ENCODE measurements at regions not wholly inside any gene's neighbourhood (a gene's known extent, or its start where the extent isn't known, plus 50 kb on each side); places are given as distances from the start of the nearest gene placed in this dataset.
A peak's percentile ranks its signal among the peaks of the same experiment; 100 is the strongest.

DNA sequence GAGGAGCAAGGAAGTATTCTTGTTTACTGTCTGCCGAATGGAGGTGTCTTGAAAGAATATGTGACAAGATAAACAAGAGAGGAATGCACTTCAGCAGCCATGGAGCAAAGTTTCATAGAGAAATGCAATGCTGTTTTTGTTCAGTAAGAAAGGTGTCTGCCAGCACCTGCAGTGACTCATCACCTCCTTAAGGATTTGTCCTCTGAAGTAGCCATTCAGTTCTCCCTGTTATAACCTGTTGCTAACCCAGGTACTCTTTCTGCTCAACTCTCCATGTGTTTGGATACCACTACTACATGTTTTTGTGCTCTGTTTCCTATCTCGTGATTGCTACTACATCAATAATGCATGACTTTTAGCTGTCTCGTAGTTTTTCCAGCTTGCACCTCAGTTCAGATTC is 328.9 kb downstream of the CHL1 start:
- WGBS, 2 experiments (ENCODE audit: extremely low coverage in 1 of 2, insufficient coverage in 1 of 2, insufficient read length in 1 of 2, insufficient replicate concordance in 2 of 2, low coverage in 1 of 2, low lambda C conversion rate in 2 of 2, missing lambda C conversion rate in 1 of 2) = 94% methylated on average over 3 of the region's 3 CpGs; no CpG with 5 or more reads in 1 of the 2 experiments
- Histone ChIP-seq H4K91ac (replicated peaks; ENCODE audit: insufficient read length, low read length) (no peak overlapping the region), H3K9ac (replicated peaks in 1 of 4; ENCODE audit: extremely low read depth in 1 of 4, low read depth in 3 of 4, low read length in 3 of 4) (no peak overlapping the region), H3K4me1 (replicated peaks in 1 of 4; ENCODE audit: control insufficient read depth in 3 of 4, insufficient read depth in 4 of 4, low read length in 3 of 4) (no peaks in the 10 kb centered on the region), H3K4ac (replicated peaks; ENCODE audit: insufficient read length, low read depth, low read length) (no peak overlapping the region), H3K27me3 (replicated peaks in 1 of 4; ENCODE audit: control insufficient read depth in 3 of 4, extremely low read depth in 1 of 4, insufficient read depth in 3 of 4, low read length in 3 of 4) (peaks cover 0 to 1% (median 0%) of the 10 kb centered on the region in 4 experiments; a peak in 1 of 7 replicates), H3K56ac (replicated peaks; ENCODE audit: insufficient read length, low read depth, low read length) (no peak overlapping the region), H3K79me1 (ENCODE audit: low read depth, low read length) (no peaks in the 10 kb centered on the region), H2BK15ac (ENCODE audit: low read length) (no peak overlapping the region), H4K8ac (ENCODE audit: extremely low read depth, insufficient read depth, low read length) (no peak overlapping the region), H4K5ac (ENCODE audit: insufficient read length, low read depth, low read length) (no peak overlapping the region), H3K14ac (ENCODE audit: insufficient read length) (no peak overlapping the region), H3K9me3 (ENCODE audit: insufficient read depth in 2 of 2, low read depth in 1 of 2, low read length in 1 of 2) (no peaks in the 10 kb centered on the region), H2AFZ (ENCODE audit: low read length) (peak overlapping the region; percentile 34; the same call in 1 of the 2 replicates), H2BK20ac (ENCODE audit: low read length) (no peak overlapping the region), H3K4me3 (ENCODE audit: extremely low read depth in 1 of 4, insufficient read depth in 2 of 4, low read depth in 3 of 4, low read length in 4 of 4) (no peak overlapping the region), H3K4me2 (ENCODE audit: insufficient read depth in 1 of 2, low read depth in 2 of 2, low read length in 2 of 2) (no peak overlapping the region), H2AK5ac (ENCODE audit: low read depth, low read length) (no peak overlapping the region), H3K27ac (ENCODE audit: low read depth, low read length) (no peak overlapping the region), H4K20me1 (replicated peaks in 1 of 2; ENCODE audit: control insufficient read depth in 1 of 2, insufficient read depth in 2 of 2, low read length in 2 of 2) (no peaks in the 10 kb centered on the region), H2BK12ac (ENCODE audit: low read depth, low read length) (no peak overlapping the region), H3K36me3 (ENCODE audit: control insufficient read depth in 2 of 4, insufficient read depth in 4 of 4, low read length in 3 of 4) (no peaks in the 10 kb centered on the region), H3K23ac (ENCODE audit: insufficient read length) (no peak overlapping the region), H3K18ac (ENCODE audit: extremely low read depth, low read length) (no peak overlapping the region), H3K79me2 (ENCODE audit: control insufficient read depth in 1 of 2, insufficient read depth in 2 of 2, low read length in 2 of 2) (no peaks in the 10 kb centered on the region), H2BK120ac (replicated peaks; ENCODE audit: low read depth, low read length) (no peak overlapping the region), H2BK5ac (ENCODE audit: low read depth, low read length) (no peak overlapping the region), H3K23me2 (ENCODE audit: low read depth, low read length) (no peaks in the 10 kb centered on the region)
- FAIRE-seq (no peak), DNase-seq (ENCODE audit: low read depth in 1 of 2, low spot score in 2 of 2) (no peak)
- POLR2A ChIA-PET (ENCODE audit: partially characterized antibody) = no interaction called here
- CTCF ChIA-PET (ENCODE audit: partially characterized antibody) = interaction anchor here (0.6 to 1.9 kb wide), 2 partner anchors 11 to 156 kb away, joined by 3 to 6 read pairs; no protein-coding TSS in a partner anchor
- TF ChIP-seq POLR2AphosphoS5 (IDR thresholded peaks at IDR 0.05; ENCODE audit: low read depth, low read length) (no peak), ASH2L (IDR thresholded peaks at IDR 0.05; ENCODE audit: low read length) (no peak), CTBP2 (IDR thresholded peaks at IDR 0.05; ENCODE audit: borderline replicate concordance, insufficient read depth, insufficient read length, low read length) (no peak), BRCA1 (IDR thresholded peaks at IDR 0.05; ENCODE audit: low read depth, low read length) (no peak), EP300 (IDR thresholded peaks at IDR 0.05; ENCODE audit: borderline replicate concordance in 1 of 2, low read depth in 2 of 2, low read length in 2 of 2) (no peak), EZH2 (IDR thresholded peaks at IDR 0.05; ENCODE audit: low read depth, low read length, severe bottlenecking) (no peak), POU5F1 (IDR thresholded peaks at IDR 0.05; ENCODE audit: low read depth, low read length) (no peak), TCF12 (IDR thresholded peaks at IDR 0.05; ENCODE audit: low read depth, low read length) (no peak), SUZ12 (IDR thresholded peaks at IDR 0.05; ENCODE audit: low read length) (no peak), KDM1A (IDR thresholded peaks at IDR 0.05; ENCODE audit: borderline replicate concordance, low read length) (no peak), TAF1 (IDR thresholded peaks at IDR 0.05; ENCODE audit: low read depth, low read length) (no peak), SIN3A (conservative IDR thresholded peaks at IDR 0.05 in 1 of 2, IDR thresholded peaks at IDR 0.05 in 1 of 2; ENCODE audit: low read depth in 1 of 2, low read length in 2 of 2) (no peak), BCL11A (IDR thresholded peaks at IDR 0.05; ENCODE audit: low read depth in 2 of 2, low read length in 2 of 2) (no peak), KDM4A (IDR thresholded peaks at IDR 0.05; ENCODE audit: low read depth, low read length, severe bottlenecking) (no peak), SIRT6 (IDR thresholded peaks at IDR 0.05; ENCODE audit: low read length) (no peak), CREB1 (IDR thresholded peaks at IDR 0.05) (no peak)

Data from H1 (cell line).